G401 (cell line): ENCODE measurements at regions not wholly inside any gene's neighbourhood (a gene's known extent, or its start where the extent isn't known, plus 50 kb on each side); places are given as distances from the start of the nearest gene placed in this dataset.

Source experiments
- DNase-seq: peaks from one replicate; pipeline ENCODE4 v3.0.0-alpha.2; 2015; ENCODE audit warnings: low spot score
- in situ Hi-C: cut with HindIII; loops from 2 replicates; pipeline ENCODE4 v1.10.0; 2016; ENCODE audit warnings: low sequenced_read_pairs, mixed read lengths

- in situ Hi-C loops = no loop called here
- DNase-seq = no peak
Observed at GRCh38 chr7:142611566-142612236, 137.6 kb upstream of the PRSS1 start.

GRCh38 chr7:142608630-142609428 is 140.4 kb upstream of the PRSS1 start:
- no peak for DNase-seq
- in situ Hi-C loops = no loop called here

- no peak for DNase-seq
- in situ Hi-C loops = no loop called here
Observed at GRCh38 chr7:142607351-142607750, 141.9 kb upstream of the PRSS1 start.

- in situ Hi-C loops = no loop called here
- DNase-seq = peak; percentile 55
Observed at GRCh38 chr7:142606081-142606480, 143.2 kb upstream of the PRSS1 start.

DNA sequence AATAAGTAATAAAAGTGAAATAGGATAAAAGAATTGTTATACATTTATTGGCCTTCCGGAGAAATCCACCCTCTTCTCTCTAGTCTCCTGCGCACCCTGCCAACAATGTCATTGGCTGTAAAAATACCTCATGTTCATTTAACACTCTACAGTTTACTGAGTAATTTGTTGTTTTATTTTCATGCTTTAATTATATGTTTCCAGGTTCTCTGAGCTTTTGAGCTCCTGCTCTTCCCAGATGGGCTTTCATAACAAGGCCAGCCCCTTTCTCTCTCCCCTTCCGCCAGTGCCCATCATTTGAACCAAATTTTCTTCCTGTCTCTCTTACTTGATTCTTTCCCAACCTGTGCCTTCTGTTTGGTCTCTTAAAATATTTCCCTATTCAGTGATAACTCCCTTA is 144.6 kb upstream of the PRSS1 start:
- DNase-seq = peak; percentile 18
- in situ Hi-C loops = no loop called here

DNA sequence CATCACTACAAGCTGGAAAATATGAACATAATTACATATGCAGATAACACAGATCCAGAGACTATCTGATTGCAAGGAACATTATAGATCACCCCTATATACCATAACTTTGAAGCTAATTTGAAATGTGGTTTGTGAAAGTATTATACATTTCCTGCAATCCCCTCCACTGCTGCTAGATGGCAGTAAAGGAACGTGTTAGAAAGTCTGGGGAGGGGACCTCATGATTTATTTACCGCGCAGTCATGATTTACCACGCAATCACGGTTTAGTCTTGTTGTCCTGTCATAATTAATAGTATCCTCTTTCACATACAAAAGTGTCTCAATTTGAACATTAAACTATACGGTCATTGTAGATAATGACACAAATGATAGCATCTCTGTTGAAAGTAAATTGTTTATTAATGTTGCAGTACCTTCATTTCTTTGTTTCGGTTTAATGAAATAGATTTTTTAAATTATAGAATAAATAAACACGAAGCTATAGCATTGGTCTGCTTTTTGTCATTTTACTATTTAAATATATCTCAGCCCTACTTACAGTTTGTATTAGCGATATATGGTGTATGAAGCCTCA is 145.3 kb upstream of the PRSS1 start:
- in situ Hi-C loops = no loop called here
- peak; percentile 76 for DNase-seq

- in situ Hi-C loops = no loop called here
- no peak for DNase-seq
Observed at GRCh38 chr7:142602756-142603155, 146.5 kb upstream of the PRSS1 start.

- no peak for DNase-seq
- in situ Hi-C loops = no loop called here
Observed at GRCh38 chr7:142602183-142602582, 147.1 kb upstream of the PRSS1 start.

- in situ Hi-C loops = no loop called here
- no peak for DNase-seq
Observed at GRCh38 chr7:142598297-142598696, 151.0 kb upstream of the PRSS1 start.

DNA sequence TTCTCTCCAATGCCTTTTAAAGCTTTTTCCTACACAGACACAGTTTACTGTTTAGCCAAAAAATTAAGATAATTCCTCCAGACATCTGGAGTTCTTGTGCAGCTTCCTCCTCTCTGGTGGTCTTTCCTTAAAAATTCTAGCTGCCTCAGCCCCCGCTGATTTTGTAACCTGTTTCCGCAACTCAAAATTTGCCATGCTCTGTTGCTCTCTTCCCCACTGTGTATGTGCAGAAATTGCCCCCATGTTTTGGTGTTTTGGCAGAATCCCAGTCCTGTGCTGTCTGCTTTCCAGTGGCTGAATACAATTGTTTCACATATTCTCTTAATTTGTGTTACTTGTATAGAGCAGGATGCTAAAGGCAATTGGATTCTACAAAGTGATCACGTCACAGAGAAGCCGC is 151.7 kb upstream of the PRSS1 start:
- no peak for DNase-seq
- in situ Hi-C loops = no loop called here

- no peak for DNase-seq
- in situ Hi-C loops = no loop called here
Observed at GRCh38 chr7:142595816-142596516, 153.3 kb upstream of the PRSS1 start.

- no peak for DNase-seq
- in situ Hi-C loops = no loop called here
Observed at GRCh38 chr7:142594078-142594477, 155.2 kb upstream of the PRSS1 start.

GRCh38 chr7:142593106-142593505 is 156.2 kb upstream of the PRSS1 start:
- in situ Hi-C loops = no loop called here
- DNase-seq = no peak

DNA sequence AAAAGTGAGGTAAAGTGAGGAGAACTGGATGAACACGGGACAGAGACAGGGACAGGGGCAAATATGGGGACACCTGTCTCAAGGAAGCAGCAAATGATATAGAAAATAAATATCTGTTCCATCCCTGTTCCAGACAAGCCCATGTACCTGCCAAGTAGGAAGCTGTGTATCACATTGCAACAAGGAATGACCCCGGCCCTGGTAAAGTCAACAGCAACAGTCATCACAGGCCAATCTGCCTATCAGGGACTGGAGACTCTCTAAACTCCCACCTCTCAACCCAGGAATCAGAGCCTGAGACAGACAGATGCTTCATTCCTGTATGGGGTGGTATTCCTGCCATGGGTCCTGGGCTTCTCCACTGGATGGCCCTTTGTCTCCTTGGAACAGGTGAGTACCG is 156.6 kb upstream of the PRSS1 start:
- in situ Hi-C loops = no loop called here
- no peak for DNase-seq

DNA sequence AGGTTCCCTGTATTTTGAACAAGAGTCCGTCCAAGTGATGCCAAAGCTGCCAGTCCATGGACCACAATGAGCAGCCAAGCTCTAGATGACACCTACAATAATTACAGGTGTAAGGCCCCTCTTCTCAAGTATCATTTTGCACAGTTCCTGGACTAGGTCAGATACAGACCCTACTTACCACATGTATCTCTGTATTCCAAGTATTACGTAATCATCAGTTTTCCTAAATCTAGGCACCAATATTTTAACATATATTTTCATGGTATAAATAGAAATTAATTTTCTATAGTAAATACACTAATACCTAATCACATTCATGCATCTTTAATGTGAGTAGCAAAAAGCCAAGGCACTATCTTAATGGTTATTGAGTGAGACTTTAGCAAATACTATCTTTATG is 157.0 kb upstream of the PRSS1 start:
- in situ Hi-C loops = no loop called here
- no peak for DNase-seq

DNA sequence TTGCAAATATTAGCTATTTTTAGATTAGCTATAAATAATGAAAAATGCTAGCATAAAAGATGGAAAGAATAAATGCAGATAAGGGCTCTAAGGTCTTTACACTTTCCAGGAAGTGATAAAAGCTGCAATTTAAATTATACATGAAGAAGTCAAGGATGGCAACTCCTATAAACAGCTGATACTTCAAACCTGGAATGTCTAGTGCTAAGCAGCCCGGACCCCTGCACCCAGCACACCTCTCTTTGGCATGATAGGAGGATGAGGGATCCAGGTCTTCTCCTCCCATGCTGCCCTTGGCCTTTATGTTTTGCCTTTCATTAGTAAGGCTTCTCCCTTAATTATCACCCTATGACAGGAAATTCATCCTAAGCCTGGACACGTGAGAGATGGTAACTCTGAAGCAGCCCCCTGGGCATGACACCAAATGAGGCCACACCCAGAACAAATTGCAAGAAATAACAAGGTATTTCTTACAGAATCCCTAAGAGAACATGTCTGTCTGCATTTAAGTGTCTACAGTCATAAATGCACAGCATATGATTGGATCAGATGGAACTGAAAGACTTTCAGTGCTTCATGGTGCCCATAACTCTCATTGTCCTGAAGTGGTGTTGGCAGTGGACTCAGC is 158.3 kb upstream of the PRSS1 start:
- in situ Hi-C loops = no loop called here
- DNase-seq = no peak

- in situ Hi-C loops = no loop called here
- DNase-seq = no peak
Observed at GRCh38 chr7:142590077-142590476, 159.2 kb upstream of the PRSS1 start.

DNA sequence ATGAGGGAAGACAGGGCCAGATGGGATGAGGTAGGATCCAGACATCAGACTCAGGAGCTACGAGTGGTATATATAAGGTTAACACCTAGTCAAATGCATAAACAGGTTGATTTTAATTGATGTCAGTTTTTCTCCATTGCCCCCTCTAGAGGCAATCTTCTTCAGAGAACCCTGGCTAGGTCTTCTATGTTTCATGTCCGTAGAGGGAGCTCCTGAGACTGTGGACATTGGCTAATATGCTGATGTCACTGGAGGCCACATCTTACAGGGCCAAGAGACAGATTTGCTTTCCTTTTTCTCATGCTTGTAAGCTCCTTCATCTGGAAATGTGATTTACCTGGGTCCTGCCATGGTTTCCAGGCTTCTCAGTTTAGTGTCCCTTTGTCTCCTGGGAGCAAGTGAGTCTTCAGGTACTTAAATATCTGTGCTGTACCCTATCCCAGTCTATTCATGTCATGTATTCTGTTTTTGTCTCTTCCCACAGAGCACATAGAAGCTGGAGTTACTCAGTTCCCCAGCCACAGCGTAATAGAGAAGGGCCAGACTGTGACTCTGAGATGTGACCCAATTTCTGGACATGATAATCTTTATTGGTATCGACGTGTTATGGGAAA is 161.6 kb upstream of the PRSS1 start:
- in situ Hi-C loops = no loop called here
- DNase-seq = peak; percentile 39

DNA sequence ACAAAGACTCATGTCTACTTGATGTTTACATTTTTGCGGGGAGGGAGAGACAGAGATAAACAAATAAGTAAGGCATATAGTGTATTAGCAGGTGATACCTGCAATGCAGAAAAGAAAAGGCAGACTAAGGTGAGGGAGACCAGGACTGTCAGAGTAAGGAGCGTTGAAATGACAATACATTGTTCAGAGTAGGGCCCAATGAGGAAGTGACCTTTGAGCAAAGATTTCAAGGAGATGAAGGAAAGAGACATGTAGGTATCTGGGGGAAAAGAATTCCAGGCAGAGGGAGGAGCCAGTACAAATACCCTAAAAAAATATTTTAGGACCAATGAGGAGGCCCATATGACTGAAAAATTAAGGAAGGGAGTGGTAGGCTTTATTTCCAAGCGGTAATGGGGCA is 162.7 kb upstream of the PRSS1 start:
- in situ Hi-C loops = no loop called here
- DNase-seq = no peak
